ENCODE measurements at regions not wholly inside any gene's neighbourhood (a gene's known extent, or its start where the extent isn't known, plus 50 kb on each side); places are given as distances from the start of the nearest gene placed in this dataset.

DNA sequence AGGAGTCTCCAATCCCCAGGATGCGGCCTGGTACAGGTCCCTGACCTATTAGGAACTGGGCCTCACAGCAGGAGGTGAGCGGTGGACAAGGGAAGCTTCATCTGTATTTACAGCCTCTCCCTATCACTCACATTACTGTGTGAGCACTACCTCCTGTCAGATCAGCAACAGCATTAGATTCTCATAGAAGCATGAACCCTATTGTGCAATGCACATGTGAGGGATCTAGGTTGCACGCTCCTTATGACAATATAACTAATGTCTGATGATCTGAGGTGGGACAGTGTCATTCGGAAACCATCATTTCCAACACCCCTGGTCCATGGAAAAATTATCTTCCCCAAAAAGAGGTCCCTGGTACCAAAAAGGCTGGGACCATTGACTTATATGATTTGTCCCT, 1000.5 kb downstream of the FLRT2 start:
- TF ChIP-seq, protein P1, sequence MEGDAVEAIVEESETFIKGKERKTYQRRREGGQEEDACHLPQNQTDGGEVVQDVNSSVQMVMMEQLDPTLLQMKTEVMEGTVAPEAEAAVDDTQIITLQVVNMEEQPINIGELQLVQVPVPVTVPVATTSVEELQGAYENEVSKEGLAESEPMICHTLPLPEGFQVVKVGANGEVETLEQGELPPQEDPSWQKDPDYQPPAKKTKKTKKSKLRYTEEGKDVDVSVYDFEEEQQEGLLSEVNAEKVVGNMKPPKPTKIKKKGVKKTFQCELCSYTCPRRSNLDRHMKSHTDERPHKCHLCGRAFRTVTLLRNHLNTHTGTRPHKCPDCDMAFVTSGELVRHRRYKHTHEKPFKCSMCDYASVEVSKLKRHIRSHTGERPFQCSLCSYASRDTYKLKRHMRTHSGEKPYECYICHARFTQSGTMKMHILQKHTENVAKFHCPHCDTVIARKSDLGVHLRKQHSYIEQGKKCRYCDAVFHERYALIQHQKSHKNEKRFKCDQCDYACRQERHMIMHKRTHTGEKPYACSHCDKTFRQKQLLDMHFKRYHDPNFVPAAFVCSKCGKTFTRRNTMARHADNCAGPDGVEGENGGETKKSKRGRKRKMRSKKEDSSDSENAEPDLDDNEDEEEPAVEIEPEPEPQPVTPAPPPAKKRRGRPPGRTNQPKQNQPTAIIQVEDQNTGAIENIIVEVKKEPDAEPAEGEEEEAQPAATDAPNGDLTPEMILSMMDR (conservative IDR thresholded peaks at IDR 0.05), result no peak
- TF ChIP-seq ZFX (IDR thresholded peaks at IDR 0.05), result no peak

All from C4-2B (cell line).